D341Med (cell line): ENCODE measurements at regions not wholly inside any gene's neighbourhood (a gene's known extent, or its start where the extent isn't known, plus 50 kb on each side); places are given as distances from the start of the nearest gene placed in this dataset.
"Not testable (repeated sequence)": the region's sequence is repeated elsewhere in the genome, so short reads cannot be mapped to it uniquely, and the experiment has no call there.

Experiments
- DNase-seq: peaks from one replicate; pipeline ENCODE4 v3.0.0; 2012; ENCODE audit warnings: low spot score

GRCh38 chr12:58310809-58311622 lies 369.6 kb downstream of the ATP23 start:
- DNase-seq, result no peak

GRCh38 chr12:58313091-58313855 lies 371.9 kb downstream of the ATP23 start:
- no peak for DNase-seq

DNA sequence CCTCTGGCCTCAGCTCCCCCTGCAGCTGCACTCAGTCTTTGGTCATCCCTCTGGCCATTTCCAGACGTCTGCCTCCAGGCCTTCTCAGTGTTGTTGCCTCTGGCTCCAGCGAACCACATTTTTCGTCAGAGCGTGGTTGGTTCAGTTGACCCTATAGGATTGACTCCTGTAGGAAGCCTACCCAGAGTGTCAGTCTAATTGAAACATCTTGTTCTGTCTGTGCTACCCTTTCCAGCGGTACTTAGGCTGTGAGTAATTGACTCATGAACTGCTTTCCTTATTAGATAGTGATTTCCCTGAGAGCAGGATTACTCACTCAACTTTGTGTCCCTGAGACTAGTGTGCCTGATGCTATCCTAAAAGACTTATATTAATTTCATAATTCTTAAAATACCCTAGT lies 373.2 kb downstream of the ATP23 start:
- no peak for DNase-seq

- no peak for DNase-seq
Observed at GRCh38 chr12:58316926-58317325, 375.6 kb downstream of the ATP23 start.

DNA sequence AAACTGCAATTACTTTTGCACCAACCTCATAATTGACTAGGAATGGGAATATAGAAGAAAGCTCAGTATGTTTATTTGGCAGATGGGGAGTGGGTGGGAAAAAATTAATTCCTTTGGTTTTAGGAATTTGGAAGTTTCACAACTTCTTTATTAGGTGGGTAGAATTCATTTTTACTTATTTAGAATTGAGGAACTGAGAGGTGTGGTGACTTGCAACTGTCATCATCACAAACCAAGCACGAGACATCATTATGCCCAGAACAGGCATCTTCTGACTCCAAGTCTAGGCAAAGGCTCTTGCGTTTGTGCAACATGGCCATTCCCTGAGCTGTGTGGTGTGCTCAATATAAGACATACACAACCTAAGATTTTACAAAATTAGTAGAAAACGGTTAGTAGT lies 380.0 kb downstream of the ATP23 start:
- no peak for DNase-seq

DNA sequence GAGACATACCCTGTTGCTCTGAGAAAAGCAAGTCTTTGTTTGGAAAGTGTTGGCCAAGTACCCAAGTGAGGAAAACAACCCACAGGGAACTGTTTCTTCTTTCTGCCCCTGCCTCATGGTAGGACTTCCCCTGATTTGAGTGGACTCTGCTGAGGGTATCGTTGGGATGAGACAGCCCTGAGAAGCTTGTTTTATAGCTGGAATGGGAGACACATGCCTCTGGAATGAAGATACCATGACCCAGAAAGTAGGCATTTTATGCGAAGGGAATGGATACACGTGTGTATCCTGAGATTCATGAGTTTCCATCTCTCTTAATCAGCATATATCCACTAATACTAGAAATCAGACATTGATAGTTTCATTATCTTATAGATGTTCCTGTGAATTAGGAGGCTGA lies 382.3 kb downstream of the ATP23 start:
- no peak for DNase-seq

DNA sequence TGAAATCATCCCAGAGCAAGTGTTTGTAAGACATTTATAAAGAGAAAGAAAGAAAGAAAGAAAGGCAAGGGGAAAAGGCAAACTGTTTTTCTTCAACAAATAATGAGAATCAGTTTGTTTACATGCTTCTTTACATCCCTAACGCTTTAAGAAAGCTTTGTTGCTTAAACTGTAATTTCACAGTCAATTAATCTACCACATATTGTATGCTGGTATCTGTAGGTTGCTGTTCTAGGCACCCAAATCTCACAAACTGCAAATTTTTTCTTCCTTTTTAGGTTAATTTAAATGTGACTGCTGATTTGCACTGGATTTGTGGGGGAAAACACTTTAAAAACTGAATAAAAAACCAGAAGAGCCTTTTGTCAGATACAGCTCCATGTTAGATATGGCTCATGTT lies 384.2 kb downstream of the ATP23 start:
- no peak for DNase-seq

DNA sequence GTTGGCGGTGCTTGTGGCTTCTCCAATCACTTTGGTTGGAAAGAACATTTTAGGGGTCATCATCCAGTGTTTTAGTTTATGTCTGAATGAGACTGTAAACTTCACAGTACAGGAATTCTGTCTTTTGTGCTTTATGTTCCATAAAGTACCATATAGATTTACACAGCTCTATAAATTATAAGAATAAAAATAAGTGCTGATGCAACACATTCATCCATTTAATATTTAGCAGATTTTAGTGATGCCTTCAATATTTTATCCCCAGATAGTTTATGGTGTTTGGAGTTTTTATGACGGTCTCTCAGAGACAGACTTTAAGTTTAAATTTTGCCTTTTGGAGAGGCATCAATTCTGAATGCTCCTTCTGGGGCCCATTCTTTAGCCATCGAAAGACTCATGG lies 385.2 kb downstream of the ATP23 start:
- DNase-seq, result no peak

GRCh38 chr12:58336581-58337242 lies 395.3 kb downstream of the ATP23 start:
- DNase-seq, result not testable (repeated sequence)

DNA sequence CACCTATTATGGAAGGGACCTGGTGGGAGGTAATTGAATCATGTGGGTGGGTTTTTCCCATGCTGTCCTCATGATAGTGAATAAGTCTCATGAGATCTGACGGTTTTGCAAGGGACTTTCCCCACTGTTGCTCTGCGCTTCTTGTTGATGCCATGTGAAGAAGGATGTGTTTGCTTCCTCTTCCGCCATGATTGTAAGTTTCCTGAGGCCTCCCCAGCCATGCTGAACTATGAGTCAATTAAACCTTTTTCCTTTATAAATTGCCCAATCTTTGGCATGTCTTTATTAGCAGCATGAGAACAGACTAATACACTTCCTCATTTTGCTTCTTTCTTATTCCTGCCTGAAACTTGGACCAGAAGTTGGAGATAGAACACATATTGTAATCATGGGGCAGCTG lies 396.2 kb downstream of the ATP23 start:
- DNase-seq, result not testable (repeated sequence)

GRCh38 chr12:58341791-58342190 lies 400.4 kb downstream of the ATP23 start:
- DNase-seq, result no peak

DNA sequence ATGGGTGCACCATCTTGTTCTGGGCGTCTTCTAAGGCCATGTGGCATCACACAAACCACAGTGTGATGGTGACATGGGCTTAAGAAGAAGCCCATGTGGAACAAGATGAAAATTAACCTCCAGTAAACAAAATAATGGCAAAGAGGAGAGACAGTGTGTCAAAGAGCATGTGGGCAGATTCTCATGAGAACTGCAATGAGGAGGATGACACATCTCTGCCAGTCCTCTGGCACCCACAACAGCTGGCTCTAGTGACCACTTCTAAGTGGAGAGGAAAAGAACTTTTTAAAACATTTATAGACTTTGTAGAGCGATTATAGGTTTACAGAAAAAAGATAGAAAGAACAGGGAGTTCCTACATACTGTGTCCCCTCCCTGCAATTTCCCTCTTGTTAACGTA lies 401.4 kb downstream of the ATP23 start:
- DNase-seq, result no peak

GRCh38 chr12:58346032-58346632 lies 404.8 kb downstream of the ATP23 start:
- DNase-seq, result peak; percentile 47

GRCh38 chr12:58347188-58347587 lies 405.8 kb downstream of the ATP23 start:
- no peak for DNase-seq

- DNase-seq, result no peak
Observed at GRCh38 chr12:58347691-58348090, 406.3 kb downstream of the ATP23 start.

DNA sequence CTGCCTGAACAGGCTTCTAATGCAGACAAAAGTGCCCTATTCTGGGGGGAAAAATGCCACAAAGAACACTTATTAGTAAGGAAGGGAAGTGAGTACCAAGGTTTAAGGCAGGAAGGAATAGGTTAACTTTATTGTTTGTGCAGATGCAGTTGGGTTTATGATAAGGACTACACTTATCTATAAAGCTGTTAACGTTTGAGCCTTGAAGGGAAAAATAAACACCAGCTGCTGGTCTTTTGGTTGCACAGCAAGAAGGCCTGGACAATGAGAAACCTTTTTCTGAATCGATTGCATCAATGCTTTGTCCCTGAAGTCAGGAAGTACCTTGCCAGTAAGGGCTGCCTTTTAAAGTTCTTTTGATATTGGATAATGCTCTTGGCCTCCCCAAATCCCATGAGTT lies 407.8 kb downstream of the ATP23 start:
- no peak for DNase-seq

GRCh38 chr12:58356794-58357193 lies 415.4 kb downstream of the ATP23 start:
- DNase-seq, result no peak

GRCh38 chr12:58357511-58357910 lies 416.1 kb downstream of the ATP23 start:
- no peak for DNase-seq

- DNase-seq, result no peak
Observed at GRCh38 chr12:58358369-58358768, 417.0 kb downstream of the ATP23 start.

DNA sequence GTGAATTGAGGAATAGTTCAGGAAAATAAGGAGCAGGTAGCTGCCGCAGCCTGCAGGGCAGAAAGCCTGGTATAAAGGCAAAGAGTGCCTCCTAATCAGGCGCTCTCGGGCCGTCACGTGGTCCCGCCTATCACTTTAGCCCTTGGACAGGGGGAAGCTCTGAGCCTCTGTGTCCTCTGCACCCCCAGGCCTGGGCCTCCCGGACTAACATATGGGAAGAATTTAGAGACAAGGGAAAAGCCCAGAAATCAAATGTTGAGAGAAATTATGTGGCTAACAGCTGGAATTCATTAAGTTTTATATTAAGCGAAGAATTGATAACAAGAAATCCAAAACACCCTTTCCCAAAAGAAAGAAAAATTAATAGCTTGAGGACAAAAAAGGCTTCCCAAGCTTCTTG lies 417.7 kb downstream of the ATP23 start:
- DNase-seq, result no peak

- no peak for DNase-seq
Observed at GRCh38 chr12:58361056-58361455, 419.7 kb downstream of the ATP23 start.

GRCh38 chr12:58363971-58364370 lies 422.6 kb downstream of the ATP23 start:
- DNase-seq, result no peak
